ENCODE measurements at regions not wholly inside any gene's neighbourhood (a gene's known extent, or its start where the extent isn't known, plus 50 kb on each side); places are given as distances from the start of the nearest gene placed in this dataset.
"Not testable (repeated sequence)": the region's sequence is repeated elsewhere in the genome, so short reads cannot be mapped to it uniquely, and the experiment has no call there.

DNA sequence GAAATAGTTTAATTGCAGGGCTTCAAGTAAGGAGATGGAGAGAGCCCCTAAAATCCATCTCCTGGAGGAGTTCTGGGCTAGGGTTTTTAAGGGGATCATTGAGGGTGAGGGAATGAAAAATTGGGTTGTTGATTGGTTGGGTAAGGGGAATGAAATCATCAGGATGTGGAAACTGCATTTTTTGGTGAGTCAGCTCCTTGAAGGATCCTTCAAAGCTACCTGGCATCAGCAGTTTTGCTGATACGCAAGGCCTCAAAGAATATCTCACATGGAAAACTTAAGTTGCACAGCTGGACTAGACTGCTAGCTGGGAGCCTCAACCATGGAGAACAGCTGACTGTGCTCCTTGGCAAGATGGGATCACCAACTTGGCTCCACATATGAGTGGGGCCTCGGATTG lies 136.7 kb downstream of the FGF10 start:
- DNase-seq, result no peak

DNA sequence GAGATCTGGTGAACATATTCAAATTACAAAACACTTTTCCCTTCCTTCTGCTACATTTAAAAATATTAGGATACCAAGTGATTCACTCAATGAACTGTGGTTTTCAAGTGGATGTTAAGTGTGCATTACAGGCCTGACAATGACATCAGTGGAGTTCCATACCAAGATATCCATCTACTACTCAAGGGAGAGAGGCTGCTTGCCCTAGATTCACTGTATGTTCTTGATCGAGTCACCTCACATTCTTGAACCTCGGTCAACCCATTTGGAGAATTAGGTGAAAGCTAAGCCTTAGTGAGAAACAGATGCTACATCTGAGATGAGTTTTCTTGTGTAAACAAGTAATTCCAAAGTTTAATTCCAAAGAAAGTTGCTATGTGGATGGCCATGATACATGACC lies 142.2 kb downstream of the FGF10 start:
- DNase-seq, result no peak

DNA sequence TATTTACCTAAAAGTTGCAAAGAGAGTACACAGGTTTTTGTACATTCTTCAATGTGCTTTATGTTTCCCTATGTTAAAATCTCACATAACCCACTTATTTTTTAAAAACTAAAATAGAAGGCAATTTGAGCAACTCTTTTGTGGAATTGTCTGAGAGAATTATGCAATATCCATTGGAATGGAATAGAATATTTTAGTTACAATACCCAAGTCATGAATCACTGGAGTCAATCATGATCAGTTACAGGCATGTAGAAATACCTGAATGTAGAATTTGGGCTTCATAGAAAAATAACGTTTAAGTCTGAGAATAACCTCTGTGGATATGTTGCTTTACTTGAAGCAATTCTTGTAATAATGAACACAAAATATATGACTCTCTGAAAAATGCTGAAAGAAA lies 143.3 kb downstream of the FGF10 start:
- no peak for DNase-seq

DNA sequence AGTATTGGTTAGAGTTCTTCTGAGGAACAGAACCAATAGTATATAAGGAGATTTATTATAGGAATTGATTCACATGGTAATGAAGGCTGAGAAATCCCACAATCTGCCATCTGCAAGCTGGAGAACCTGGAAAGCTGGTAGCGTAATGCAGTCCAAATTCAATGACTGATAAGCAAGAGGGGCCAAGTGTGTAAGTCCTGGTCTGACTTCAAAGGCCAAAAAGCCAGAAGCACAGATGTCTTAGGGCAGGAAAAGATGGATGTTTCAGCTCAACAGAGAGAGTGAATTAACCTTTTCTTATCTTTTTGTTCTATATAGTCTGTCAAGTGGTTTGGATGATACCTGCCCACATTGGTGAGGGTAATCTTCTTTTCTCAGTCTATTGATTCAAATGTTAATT lies 146.4 kb downstream of the FGF10 start:
- no peak for DNase-seq

DNA sequence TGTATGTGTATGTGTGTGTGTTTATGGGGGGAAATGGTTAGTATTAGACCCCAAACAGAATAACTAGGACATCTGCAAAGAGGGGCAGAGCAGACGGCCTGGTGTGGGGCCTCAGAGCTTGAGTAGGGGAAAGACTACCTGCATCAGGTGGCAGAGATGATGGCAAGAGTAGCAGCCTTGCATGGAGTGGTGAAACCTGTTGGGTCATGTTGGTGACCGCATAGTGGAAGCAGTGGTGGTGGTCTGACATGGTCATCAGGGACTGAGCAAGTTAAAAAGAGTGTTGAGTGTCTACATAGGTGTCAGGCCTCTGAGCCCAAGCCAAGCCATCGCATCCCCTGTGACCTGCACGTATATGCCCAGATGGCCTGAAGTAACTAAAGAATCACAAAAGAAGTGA lies 153.2 kb downstream of the FGF10 start:
- DNase-seq, result no peak

DNA sequence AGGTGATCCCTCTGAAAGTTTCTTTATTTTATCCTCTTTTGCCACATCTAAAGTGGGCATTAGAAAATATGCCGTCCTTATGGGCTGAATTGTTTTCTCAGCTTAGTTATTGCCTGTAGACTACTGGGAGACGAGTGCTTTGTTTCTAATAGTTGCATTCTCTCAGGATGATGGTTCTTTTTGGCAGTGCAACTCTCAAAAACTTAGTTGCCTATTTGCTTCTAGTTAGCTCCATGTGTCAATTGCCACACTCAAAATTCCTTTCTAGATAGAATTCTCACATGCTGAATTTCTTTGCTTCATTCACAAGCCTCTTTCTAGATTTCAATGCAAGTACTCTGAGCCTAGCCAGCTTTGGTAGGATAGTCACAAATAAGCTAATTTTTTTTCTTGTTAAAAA lies 155.5 kb downstream of the FGF10 start:
- no peak for DNase-seq

DNA sequence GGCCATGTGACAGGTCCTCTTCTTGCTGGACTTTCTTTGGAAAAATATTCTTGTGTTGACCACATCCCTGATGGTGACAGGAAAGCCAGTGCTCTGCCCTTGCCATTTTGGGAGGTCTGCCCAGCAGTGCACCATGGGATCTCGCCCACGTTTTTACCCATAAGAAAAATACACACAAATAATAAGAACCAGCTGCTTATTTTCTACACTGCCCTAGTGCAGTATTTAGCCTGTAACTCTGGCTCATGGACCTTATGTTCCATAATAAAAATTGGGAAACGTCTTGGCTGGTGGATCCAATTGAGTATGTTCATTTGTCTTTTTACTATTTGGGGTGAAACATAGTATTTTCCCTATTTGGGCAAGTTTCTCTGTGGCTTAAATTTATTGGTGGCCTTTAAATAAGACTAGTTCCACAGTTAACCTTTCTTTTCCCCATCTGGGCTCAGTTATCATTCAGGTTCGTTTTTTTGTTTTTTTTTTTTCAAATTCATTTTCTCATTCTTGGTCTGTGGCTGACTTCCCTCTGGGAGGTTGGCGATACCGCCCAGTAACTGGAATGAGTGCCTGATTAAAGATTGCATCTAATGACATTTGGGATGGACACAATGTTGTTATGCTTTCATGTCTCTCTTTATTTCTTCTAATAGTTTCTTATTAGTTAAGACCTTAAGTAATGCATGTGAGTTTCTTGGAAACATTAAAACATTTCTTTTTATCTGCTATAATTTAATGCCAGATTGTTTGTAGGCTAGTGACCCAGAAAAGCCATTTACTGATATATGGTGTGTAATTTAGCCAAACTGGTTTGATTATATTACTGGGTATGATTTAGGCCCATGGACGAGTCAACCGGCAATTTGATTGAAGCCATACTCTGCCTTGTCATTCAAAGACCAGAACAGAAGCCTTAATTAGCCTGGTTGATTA lies 163.7 kb downstream of the FGF10 start:
- DNase-seq, result no peak

DNA sequence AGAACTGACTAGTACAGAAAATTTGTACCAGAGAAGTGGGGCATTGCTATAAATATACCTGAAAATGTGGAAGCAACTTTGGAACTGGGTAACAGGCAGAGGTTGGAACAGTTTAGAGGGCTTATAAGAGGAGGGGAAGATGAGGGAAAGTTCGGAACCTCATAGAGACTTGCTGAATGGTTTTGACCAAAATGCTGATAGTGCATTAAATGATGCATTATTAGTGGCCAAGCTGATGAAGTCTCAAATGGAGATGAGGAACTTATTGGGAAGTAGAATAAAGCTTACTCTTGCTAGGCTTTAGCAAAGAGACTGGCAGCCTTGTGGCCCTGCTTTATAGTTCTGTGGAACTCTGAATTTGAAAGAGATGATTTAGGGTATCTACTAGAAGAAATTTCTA lies 189.8 kb downstream of the FGF10 start:
- no peak for DNase-seq

DNA sequence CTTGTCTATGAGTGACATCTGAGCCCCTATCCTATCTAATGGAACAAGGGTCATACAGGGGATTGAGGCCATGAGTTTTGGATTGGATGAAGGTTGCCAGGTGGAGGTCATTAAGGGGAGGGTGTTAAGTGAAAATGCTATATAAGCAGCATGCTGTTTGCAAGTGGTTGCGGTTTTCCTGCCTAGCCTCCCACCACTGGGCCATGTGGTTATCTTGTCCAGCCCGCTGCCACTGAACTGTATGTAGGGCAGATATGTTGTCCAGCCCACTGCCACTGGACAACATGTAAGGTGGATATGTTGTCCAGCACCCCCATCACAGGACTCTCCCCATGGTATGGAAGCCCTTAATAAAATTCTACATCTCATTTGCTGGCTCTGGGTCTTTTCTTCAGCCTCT lies 200.0 kb downstream of the FGF10 start:
- no peak for DNase-seq

DNA sequence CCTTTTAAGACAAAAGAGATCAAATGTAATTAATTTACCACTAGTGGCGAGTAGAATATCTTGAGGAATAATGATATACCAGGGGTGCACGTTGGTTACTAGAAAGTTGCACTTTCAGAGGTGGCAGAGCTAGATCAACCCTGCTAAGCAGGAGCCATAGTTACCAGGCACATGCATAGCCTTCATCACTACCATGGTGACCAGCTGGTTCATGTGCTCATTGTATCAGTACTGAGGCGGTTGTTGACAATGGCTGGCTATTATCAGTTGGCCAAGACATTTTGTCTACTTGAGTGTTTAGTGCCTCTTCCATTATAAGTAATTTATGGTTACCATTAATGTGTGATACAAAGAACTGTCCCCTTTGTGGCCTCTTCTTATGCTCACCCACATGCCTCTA lies 201.2 kb downstream of the FGF10 start:
- DNase-seq, result no peak

DNA sequence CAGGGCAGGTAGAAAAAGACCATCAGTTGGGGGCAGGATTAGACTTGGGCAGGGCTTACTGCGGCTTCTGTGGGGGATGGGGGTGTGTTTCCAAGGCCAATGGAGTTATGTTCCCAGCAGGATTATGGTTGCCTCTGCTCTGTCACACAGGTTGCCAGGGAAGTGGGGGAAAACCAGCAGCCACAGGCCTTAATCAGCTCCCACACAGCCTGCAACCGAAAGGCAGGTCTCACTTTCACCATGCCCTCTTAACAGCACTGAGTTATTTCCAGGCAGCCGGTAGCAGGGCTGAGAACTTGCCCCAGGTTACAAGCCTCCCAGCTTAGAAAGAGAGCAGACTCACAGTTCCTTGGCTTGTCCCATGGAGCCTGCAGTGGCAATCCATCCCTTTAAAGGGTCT lies 205.5 kb downstream of the FGF10 start:
- DNase-seq, result no peak

DNA sequence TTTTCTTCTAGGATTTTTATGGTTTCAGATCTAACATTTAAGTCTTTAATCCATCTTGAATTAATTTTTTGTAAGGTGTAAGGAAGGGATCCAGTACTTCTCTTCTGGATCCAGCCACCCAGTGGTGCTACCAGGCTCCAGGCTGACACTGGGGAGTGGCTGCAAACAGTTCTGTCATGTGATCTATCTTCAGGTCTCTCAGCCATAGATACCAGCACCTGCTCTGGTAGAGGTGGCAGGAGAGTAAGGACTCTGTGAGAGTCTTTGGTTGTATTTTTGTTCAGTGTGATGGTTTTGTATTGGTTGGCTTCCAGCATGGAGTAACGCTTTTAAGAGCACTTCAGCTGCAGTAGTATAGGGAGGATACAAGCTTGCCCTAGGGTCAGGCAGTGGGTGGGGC lies 205.9 kb downstream of the FGF10 start:
- no peak for DNase-seq

DNA sequence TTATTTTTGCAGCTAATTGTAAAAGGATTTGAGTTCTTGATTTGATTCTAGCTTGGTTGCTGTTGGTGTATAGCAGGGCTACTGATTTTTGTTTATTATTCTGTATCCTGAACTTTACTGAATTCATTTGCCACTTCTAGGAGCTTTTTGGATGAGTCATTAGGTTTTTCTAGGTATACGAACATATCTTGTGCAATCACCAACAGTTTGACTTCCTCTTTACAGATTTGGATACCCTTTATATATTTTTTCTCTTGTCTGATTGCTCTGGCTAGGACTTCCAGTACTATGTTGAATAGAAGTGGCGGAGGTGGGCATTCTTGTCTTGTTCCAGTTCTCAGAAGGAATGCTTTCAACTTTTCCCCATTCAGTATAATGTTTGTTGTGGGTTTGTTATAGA lies 210.8 kb downstream of the FGF10 start:
- DNase-seq, result no peak

DNA sequence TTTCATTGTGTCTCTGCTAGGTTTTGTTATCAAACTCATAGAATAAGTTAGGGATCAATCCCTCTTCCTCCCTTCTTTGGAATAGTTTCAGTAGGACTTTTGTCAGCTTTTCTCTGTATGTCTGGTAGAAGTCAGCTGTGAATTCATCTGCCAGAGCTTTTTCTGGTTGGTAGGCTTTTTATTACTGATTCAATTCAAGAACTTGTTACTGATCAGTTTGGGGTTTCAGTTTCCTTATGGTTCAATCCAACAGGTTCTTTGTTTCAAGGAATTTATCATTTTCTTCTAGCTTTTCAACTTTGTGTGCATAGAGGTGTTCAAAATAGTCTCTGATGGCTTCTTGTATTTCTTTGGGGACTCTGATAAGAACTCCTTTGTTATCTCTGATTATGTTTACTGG lies 221.7 kb downstream of the FGF10 start:
- no peak for DNase-seq

DNA sequence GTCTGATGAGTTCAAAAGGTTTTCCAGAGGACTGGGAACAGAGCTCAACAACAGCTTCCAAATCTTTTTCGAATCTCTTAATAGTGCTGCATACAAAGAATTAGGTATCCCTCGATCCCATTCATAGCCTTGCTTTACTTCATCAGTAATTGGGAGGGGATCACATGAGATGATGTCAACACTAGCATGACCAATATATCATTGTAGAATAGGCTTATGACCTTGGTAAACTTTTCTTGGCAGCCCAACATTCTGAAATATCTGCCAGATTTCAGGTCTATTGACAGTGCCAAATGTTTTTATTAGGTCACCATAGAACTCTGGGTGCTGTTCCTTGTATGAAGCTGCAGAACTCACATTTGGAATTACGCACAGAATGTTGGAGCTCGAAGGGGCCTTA lies 228.9 kb downstream of the FGF10 start:
- DNase-seq, result no peak

DNA sequence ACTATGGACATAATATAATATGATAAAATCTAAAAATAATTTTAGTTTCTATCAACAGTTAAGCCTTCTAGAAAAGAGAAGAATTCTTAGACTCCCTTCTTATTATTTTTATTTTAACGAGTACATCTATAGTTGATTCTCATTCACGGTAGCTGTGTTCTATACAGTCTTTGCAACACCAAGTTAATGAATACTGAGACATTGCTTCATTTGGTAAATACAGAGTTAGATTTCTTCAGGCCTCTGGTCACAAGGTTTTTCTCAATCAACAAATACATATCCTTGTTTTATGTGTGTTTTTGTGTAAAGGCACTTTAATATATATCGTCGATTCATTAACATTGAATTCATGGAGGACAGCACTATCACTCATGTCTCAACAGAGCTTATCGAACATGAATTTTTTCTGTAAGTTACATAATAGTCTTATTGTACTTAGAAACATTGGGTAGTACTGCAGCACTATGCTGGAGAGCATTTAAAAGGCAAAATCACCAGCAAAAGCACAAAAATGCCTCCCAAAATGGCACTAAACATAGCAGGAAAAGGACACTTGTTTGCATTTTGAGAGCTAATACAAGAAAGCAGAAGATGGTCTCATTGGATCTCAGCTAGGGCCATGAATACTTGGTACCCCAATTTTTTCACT lies 239.0 kb downstream of the FGF10 start:
- no peak for DNase-seq

DNA sequence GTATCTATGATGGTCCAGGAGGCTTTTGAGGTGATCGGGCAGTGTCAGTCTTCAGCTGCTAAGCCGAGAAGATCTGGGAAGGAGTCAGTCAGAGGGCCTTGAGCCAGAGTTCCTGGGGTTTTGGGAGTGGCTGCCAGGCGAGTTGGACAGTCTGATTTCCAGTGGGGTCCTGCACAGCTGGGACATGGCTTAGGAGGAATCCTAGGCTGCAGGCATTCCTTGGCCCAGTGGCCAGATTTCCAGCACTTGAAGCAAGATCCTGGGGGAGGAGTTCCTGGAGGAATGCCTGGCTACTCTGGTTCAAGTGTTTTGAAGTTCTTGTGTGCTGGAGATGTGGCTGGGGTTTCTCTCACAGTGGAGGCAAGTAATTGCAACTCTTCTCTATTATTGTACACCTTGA lies 271.3 kb downstream of the FGF10 start:
- DNase-seq, result not testable (repeated sequence)

DNA sequence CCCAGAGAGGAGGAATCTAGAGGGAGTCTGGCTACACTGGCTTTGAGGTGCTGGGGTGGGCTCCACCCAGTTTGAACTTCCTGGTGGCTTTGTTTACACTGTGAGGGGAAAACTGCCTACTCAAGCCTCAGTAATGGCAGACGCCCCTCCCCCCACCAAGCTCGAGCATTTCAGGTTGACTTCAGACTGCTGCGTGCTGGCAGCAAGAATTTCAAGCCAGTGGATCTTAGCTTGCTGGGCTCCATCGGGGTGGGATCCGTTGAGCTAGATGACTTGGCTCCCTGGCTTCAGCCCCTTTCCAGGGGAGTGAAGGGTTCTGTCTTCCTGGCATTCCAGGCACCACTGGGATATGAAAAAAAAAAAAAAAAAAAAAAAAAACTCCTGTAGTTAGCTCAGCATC lies 281.0 kb downstream of the FGF10 start:
- not testable (repeated sequence) for DNase-seq

DNA sequence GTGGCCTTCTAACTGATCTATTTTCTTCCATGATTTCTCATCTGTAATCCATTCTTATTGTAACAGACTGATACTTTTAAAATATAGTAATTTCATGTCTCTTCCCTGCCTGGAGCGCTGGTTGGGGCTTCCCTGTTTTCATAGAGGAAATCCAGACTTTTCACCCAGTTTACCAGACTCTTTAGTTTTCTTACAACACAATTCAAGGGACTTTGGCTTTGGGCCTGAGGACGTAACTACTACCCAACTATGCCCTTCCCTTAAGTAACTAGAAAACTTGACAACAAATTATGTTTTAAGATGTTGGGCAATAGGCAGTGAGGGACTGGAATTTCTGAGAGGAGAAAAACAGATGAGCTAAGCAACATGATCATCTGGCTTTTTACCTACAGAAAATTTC lies 289.6 kb downstream of the FGF10 start:
- DNase-seq, result no peak

DNA sequence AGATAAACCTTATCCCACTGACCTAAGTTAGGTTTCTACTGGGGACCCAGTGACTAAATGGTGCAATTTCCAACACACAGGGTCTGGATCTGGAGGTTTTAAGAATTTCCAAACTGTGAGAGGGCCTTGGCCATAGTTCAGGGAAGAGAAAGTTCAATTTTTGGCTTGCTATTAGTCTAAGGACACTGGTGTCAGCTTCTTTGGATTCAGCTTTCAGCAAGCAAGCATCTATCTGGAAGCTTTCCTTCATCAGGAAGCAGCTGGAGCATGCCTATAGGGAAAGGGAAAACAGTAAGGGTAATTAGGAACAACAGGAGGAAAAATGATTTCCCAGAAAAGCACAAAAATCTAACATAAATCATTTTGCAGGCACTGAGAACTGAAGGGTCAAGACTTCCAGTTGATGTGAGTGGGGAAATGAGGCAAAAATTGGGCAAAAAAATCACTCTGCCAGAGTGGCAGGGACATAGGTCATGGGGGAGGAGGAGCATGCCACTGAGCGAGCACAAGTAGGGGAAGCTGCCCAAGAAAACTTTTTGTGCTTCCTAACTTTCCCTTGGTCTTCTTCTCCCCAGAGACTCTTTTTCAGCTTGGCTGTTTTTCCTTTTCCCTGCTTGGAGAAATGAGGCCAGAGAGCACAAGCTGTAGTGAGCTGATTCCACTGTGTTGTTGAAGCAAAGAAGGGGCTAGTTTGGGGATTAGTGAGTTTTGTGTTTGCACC lies 299.6 kb downstream of the FGF10 start:
- DNase-seq, result no peak

DNA sequence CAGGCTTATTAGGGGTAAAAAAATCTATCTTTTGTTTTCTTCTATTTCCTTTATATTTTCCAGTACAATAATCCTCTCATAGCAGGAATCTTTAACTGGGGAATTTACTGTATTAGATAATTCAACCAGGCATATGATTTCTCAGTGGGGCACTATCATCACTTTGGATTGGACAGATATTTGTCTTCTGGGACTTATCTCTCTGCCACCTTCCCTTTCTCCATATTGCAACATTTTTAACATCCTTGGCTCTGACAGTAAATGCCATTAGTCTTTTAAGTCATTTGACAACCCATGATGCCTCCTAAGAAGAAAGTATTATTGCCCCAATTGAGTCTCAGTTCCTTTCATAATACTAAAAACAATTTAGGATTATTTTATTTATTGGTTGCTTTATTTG lies 304.1 kb downstream of the FGF10 start:
- DNase-seq, result no peak

DNA sequence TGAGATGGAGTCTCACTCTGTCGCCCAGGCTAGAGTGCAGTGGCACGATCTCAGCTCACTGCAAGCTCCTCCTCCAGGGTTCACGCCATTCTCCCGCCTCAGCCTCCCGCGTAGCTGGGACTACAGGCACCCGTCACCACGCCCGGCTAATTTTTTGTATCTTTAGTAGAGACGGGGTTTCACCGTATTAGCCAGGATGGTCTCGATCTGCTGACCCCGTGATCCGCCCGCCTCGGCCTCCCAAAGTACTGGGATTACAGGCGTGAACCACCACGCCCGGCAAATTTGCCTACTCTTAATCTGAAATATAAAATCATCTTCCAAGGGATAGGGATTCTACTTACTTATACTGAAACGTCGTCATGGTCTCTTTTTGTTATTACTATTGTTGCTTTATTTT lies 314.7 kb downstream of the FGF10 start:
- not testable (repeated sequence) for DNase-seq

DNA sequence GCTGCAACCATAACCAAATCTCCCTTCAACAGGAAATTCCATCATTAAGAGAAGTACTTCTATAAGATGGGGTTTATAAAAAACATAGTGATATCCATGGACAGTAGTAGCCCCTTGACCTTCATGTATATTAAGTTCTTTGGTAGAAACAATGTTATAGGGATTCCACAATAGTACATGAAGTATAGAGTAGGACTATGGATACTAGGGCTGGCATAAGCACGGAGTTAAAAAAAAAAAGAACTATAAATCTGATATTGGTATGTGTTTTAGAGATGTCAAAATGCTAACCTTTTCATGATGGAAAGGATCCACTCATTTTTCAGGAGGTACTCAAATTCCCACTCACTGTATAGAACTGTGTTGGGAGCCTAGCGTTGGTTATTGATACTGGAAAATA lies 337.6 kb downstream of the FGF10 start:
- DNase-seq, result no peak

Measured in SHP77 treated with DMSO at 0.1 percent for 48 hours (cell line).